ENCODE measurements at regions not wholly inside any gene's neighbourhood (a gene's known extent, or its start where the extent isn't known, plus 50 kb on each side); places are given as distances from the start of the nearest gene placed in this dataset.

DNA sequence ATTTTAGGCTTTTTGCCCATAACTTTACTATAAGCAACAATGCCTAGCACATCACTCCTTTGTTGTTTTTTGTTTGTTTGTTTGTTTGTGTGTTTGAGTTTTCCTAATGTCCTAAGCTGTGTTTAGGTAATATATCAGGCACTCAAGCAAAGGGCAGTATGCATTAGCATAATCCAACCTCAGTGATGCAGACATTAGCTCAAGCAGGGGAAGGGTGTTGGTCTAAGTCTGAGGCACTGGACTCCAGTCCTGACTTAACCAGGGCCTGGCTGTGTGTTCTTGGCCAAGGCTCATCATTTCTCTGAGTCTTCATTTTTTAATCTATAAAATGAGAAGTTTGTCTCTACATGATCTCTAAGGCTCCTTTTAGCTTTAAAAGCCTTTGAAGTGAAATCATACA, 65.9 kb upstream of the RFC3 start:
- TF ChIP-seq POLR2AphosphoS5 (IDR thresholded peaks at IDR 0.05; ENCODE audit: borderline replicate concordance, low read depth, low read length), result no peak
- TF ChIP-seq EZH2 (IDR thresholded peaks at IDR 0.05), result no peak

Data from SK-N-MC (cell line).